ENCODE measurements at regions not wholly inside any gene's neighbourhood (a gene's known extent, or its start where the extent isn't known, plus 50 kb on each side); places are given as distances from the start of the nearest gene placed in this dataset.
"Not testable (repeated sequence)": the region's sequence is repeated elsewhere in the genome, so short reads cannot be mapped to it uniquely, and the experiment has no call there.

DNA sequence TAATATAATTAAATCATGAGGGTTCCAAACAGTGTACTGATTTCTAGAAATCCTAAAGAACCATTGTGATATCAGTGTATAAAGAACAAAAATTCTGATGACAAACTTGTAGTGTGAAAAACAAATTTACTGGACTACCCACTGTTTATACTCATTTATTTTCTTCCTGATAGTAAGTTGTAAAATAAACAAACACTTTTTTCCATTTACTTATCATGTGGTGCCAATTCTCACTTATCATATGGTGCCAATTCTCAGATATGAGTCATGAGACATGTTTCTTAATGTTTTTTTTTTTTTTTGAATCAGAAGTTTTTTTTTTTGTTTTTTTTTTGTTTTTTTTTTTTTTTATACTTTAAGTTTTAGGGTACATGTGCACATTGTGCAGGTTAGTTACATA is 137.7 kb downstream of the LEPR start:
- TF ChIP-seq CTCF (IDR thresholded peaks at IDR 0.05; ENCODE audit: low read depth, low read length, missing control alignments): no peak
- no peak for DNase-seq (ENCODE audit: low read depth)
- no peak overlapping the region for H3K4me3 ChIP-seq (ENCODE audit: low read depth, low read length)

- DNase-seq (ENCODE audit: low read depth): no peak
- H3K4me3 ChIP-seq (ENCODE audit: low read depth, low read length): no peak overlapping the region
- no peak for TF ChIP-seq CTCF (IDR thresholded peaks at IDR 0.05; ENCODE audit: low read depth, low read length, missing control alignments)
These were observed 144.0 kb downstream of the LEPR start for GRCh38 chr1:65564493-65564892.

GRCh38 chr1:65568285-65568684 is 147.8 kb downstream of the LEPR start:
- no peak for DNase-seq (ENCODE audit: low read depth)
- no peak overlapping the region for H3K4me3 ChIP-seq (ENCODE audit: low read depth, low read length)
- no peak for TF ChIP-seq CTCF (IDR thresholded peaks at IDR 0.05; ENCODE audit: low read depth, low read length, missing control alignments)

GRCh38 chr1:65572701-65573421 is 152.4 kb downstream of the LEPR start:
- H3K4me3 ChIP-seq (ENCODE audit: low read depth, low read length): no peak overlapping the region
- DNase-seq (ENCODE audit: low read depth): no peak
- TF ChIP-seq CTCF (IDR thresholded peaks at IDR 0.05; ENCODE audit: low read depth, low read length, missing control alignments): no peak

DNA sequence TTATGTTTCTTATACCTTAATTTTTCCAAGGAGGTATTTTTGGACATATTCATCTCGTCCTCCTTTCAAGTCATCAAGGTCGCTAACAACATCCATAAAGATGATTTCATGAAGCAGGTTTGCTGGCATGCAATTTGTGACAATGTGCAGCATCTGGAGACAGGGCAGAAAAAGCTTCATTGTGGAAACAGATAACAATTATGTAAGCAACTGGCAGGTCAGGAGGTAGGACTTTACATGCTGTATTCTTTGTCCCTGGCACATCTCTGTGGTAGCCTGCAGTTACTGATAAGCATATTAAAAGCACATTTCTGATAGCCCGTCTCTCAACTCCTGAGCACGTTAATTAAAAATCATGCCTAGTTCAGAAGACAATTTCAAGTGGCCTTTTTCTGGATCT is 156.8 kb downstream of the LEPR start:
- no peak for DNase-seq (ENCODE audit: low read depth)
- H3K4me3 ChIP-seq (ENCODE audit: low read depth, low read length): no peak overlapping the region
- TF ChIP-seq CTCF (IDR thresholded peaks at IDR 0.05; ENCODE audit: low read depth, low read length, missing control alignments): no peak

- not testable (repeated sequence) for DNase-seq (ENCODE audit: low read depth); H3K4me3 ChIP-seq (ENCODE audit: low read depth, low read length)
These were observed 157.5 kb downstream of the LEPR start for GRCh38 chr1:65577982-65578381.

GRCh38 chr1:65581119-65581518 is 160.7 kb downstream of the LEPR start:
- no peak overlapping the region for H3K4me3 ChIP-seq (ENCODE audit: low read depth, low read length)
- TF ChIP-seq CTCF (IDR thresholded peaks at IDR 0.05; ENCODE audit: low read depth, low read length, missing control alignments): no peak
- DNase-seq (ENCODE audit: low read depth): no peak
